ENCODE measurements at regions not wholly inside any gene's neighbourhood (a gene's known extent, or its start where the extent isn't known, plus 50 kb on each side); places are given as distances from the start of the nearest gene placed in this dataset.

- Mint-ChIP-seq H3K4me1 (no peaks in the 10 kb centered on the region), H3K9me3 (peaks cover 8% of the 10 kb centered on the region), H3K27me3 (ENCODE audit: insufficient read depth, low read depth) (no peaks in the 10 kb centered on the region), H3K4me3 (no peak overlapping the region), H3K27ac (no peak overlapping the region), H3K36me3 (no peaks in the 10 kb centered on the region)
- no peaks in the 10 kb centered on the region for H3K27me3 ChIP-seq
- H4K20me1 ChIP-seq (ENCODE audit: low read depth): no peaks in the 10 kb centered on the region
- no peak overlapping the region for H3K27ac ChIP-seq
- no peak for DNase-seq (ENCODE audit: low spot score)
- TF ChIP-seq EZH2 (IDR thresholded peaks at IDR 0.05) (no peak), CTCF (IDR thresholded peaks at IDR 0.05) (no peak), EZH2phosphoT487 (IDR thresholded peaks at IDR 0.05) (no peak)
- H2AFZ ChIP-seq (replicated peaks): no peak overlapping the region
- H3K36me3 ChIP-seq: no peaks in the 10 kb centered on the region
- no peak overlapping the region for H3K9ac ChIP-seq
- H3K9me3 ChIP-seq (ENCODE audit: low read depth): no peaks in the 10 kb centered on the region
- no peak overlapping the region for H3K4me3 ChIP-seq
- peaks cover 1% of the 10 kb centered on the region for H3K4me1 ChIP-seq
- H3K4me2 ChIP-seq: no peak overlapping the region
- no peaks in the 10 kb centered on the region for H3F3A ChIP-seq (ENCODE audit: low read depth)
- no peaks in the 10 kb centered on the region for H3K79me2 ChIP-seq (ENCODE audit: low read depth)
Observed at GRCh38 chr13:42378383-42378780, 106.4 kb downstream of the AKAP11 start.

GRCh38 chr13:42379241-42379640 lies 107.3 kb downstream of the AKAP11 start:
- Histone ChIP-seq H3K4me3 (no peak overlapping the region), H3K4me1 (peaks cover 6% of the 10 kb centered on the region), H3K9ac (no peak overlapping the region), H4K20me1 (ENCODE audit: low read depth) (no peaks in the 10 kb centered on the region), H3K79me2 (ENCODE audit: low read depth) (no peaks in the 10 kb centered on the region), H3K4me2 (no peak overlapping the region), H3F3A (ENCODE audit: low read depth) (no peaks in the 10 kb centered on the region), H3K27ac (no peak overlapping the region), H3K27me3 (no peaks in the 10 kb centered on the region), H2AFZ (replicated peaks) (no peak overlapping the region), H3K36me3 (no peaks in the 10 kb centered on the region), H3K9me3 (ENCODE audit: low read depth) (no peaks in the 10 kb centered on the region)
- Mint-ChIP-seq H3K4me1 (no peaks in the 10 kb centered on the region), H3K27ac (no peak overlapping the region), H3K36me3 (no peaks in the 10 kb centered on the region), H3K9me3 (peaks cover 8% of the 10 kb centered on the region), H3K4me3 (no peak overlapping the region), H3K27me3 (ENCODE audit: insufficient read depth, low read depth) (no peaks in the 10 kb centered on the region)
- TF ChIP-seq EZH2 (IDR thresholded peaks at IDR 0.05) (no peak), CTCF (IDR thresholded peaks at IDR 0.05) (no peak), EZH2phosphoT487 (IDR thresholded peaks at IDR 0.05) (no peak)
- no peak for DNase-seq (ENCODE audit: low spot score)

- H3K4me2 ChIP-seq: no peak overlapping the region
- TF ChIP-seq CTCF (IDR thresholded peaks at IDR 0.05) (no peak), EZH2 (IDR thresholded peaks at IDR 0.05) (no peak), EZH2phosphoT487 (IDR thresholded peaks at IDR 0.05) (no peak)
- Mint-ChIP-seq H3K36me3 (no peaks in the 10 kb centered on the region), H3K4me3 (no peak overlapping the region), H3K27ac (no peak overlapping the region), H3K4me1 (no peaks in the 10 kb centered on the region), H3K27me3 (ENCODE audit: insufficient read depth, low read depth) (no peaks in the 10 kb centered on the region), H3K9me3 (peaks cover 8% of the 10 kb centered on the region)
- H3K4me3 ChIP-seq: no peak overlapping the region
- DNase-seq (ENCODE audit: low spot score): no peak
- no peaks in the 10 kb centered on the region for H3K9me3 ChIP-seq (ENCODE audit: low read depth)
- H2AFZ ChIP-seq (replicated peaks): no peak overlapping the region
- H3F3A ChIP-seq (ENCODE audit: low read depth): no peaks in the 10 kb centered on the region
- H3K27ac ChIP-seq: no peak overlapping the region
- H3K27me3 ChIP-seq: no peaks in the 10 kb centered on the region
- peaks cover 6% of the 10 kb centered on the region for H3K4me1 ChIP-seq
- no peaks in the 10 kb centered on the region for H3K79me2 ChIP-seq (ENCODE audit: low read depth)
- no peaks in the 10 kb centered on the region for H4K20me1 ChIP-seq (ENCODE audit: low read depth)
- H3K36me3 ChIP-seq: no peaks in the 10 kb centered on the region
- H3K9ac ChIP-seq: no peak overlapping the region
Observed at GRCh38 chr13:42380420-42381164, 108.6 kb downstream of the AKAP11 start.
